Vagina (tissue), 2 donors: ENCODE measurements at regions not wholly inside any gene's neighbourhood (a gene's known extent, or its start where the extent isn't known, plus 50 kb on each side); places are given as distances from the start of the nearest gene placed in this dataset.

Source experiments
- POLR2A ChIP-seq, 2 donors: fragments of 450-650 bp; IDR thresholded peaks; one replicate each; pipeline ENCODE4 v1.6.1; 2017; ENCODE audit warnings: antibody characterized with exemption in 2 of 2, mild to moderate bottlenecking in 2 of 2, moderate library complexity in 2 of 2
- POLR2AphosphoS5 ChIP-seq, 2 donors: sonication (generic); formaldehyde crosslinking; IDR thresholded peaks; one replicate each; pipeline ENCODE4 v1.9.0; 2017; ENCODE audit warnings: antibody characterized with exemption in 2 of 2, mild to moderate bottlenecking in 2 of 2, low read depth in 1 of 2; ENCODE audit not compliant: insufficient read depth in 1 of 2
- TF ChIP-seq, protein P1 (sequence below), 3 experiments: fragments of 450-650 bp in 2 of 3; fragments of 200-600 bp in 1 of 3; sonication (generic) in 1 of 3; IDR thresholded peaks; one replicate each; pipeline ENCODE4 v1.5.1; 2017 to 2019; ENCODE audit warnings: antibody characterized with exemption in 3 of 3, mild to moderate bottlenecking in 2 of 3, moderate library complexity in 2 of 3

DNA sequence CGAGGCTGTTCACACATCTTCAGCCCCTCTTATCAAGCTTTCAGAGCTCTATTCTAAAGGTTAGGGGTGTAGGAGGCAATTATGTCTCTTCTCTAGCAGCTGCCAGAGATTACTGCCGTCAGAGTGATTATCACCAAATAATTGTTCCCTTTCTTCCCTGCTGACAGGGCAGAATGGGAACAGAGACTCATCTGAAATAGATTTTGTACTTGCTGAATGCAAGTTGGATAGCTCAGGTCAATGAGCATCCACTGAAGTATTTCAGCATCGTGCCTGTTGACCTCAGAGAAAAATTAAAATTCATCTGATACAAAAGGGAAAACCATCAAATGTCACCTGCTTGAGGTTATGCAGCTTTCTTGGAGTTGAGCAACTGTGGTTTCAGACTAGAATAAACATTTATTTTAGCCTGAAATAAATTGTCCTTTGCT lies 213.7 kb upstream of the MAP3K1 start:
- TF ChIP-seq POLR2A (IDR thresholded peaks at IDR 0.05) (no peak), POLR2AphosphoS5 (IDR thresholded peaks at IDR 0.05; ENCODE audit: insufficient read depth in 1 of 2, low read depth in 1 of 2) (no peak)
- TF ChIP-seq, protein P1, sequence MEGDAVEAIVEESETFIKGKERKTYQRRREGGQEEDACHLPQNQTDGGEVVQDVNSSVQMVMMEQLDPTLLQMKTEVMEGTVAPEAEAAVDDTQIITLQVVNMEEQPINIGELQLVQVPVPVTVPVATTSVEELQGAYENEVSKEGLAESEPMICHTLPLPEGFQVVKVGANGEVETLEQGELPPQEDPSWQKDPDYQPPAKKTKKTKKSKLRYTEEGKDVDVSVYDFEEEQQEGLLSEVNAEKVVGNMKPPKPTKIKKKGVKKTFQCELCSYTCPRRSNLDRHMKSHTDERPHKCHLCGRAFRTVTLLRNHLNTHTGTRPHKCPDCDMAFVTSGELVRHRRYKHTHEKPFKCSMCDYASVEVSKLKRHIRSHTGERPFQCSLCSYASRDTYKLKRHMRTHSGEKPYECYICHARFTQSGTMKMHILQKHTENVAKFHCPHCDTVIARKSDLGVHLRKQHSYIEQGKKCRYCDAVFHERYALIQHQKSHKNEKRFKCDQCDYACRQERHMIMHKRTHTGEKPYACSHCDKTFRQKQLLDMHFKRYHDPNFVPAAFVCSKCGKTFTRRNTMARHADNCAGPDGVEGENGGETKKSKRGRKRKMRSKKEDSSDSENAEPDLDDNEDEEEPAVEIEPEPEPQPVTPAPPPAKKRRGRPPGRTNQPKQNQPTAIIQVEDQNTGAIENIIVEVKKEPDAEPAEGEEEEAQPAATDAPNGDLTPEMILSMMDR (IDR thresholded peaks at IDR 0.05): no peak
